Body of pancreas (tissue), 4 donors: ENCODE measurements at regions not wholly inside any gene's neighbourhood (a gene's known extent, or its start where the extent isn't known, plus 50 kb on each side); places are given as distances from the start of the nearest gene placed in this dataset.

Source experiments
- POLR2A ChIP-seq, 3 donors: fragments of 450-650 bp; IDR thresholded peaks; one replicate each; pipeline ENCODE4 v1.6.1; 2016; ENCODE audit warnings: antibody characterized with exemption in 3 of 3, mild to moderate bottlenecking in 2 of 3
- TF ChIP-seq, protein P1 (sequence below), 7 experiments: fragments of 450-650 bp in 4 of 7; fragments of 200-600 bp in 3 of 7; sonication (generic) in 3 of 7; IDR thresholded peaks; one replicate each; pipeline ENCODE4 v1.5.1; 2016 to 2019; ENCODE audit warnings: antibody characterized with exemption in 7 of 7

DNA sequence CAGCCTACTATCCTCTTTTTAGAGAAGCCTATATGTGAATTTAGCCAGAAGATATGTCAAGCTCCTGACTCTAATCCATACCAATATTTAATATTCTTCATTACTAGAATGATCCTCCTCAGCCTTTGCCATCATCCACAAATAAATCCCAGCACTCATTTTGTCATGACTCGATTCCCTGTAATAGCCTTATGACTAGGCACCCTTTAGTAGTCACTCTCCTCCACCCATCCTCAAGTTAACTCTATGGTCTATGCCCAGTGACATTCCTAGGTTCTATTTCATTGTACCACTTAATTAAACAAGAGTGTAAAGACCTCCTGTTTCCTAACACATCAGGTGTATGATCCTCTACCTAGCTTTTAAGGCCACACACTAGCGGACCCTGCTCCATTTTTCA is 450.4 kb upstream of the CITED2 start:
- TF ChIP-seq, protein P1, sequence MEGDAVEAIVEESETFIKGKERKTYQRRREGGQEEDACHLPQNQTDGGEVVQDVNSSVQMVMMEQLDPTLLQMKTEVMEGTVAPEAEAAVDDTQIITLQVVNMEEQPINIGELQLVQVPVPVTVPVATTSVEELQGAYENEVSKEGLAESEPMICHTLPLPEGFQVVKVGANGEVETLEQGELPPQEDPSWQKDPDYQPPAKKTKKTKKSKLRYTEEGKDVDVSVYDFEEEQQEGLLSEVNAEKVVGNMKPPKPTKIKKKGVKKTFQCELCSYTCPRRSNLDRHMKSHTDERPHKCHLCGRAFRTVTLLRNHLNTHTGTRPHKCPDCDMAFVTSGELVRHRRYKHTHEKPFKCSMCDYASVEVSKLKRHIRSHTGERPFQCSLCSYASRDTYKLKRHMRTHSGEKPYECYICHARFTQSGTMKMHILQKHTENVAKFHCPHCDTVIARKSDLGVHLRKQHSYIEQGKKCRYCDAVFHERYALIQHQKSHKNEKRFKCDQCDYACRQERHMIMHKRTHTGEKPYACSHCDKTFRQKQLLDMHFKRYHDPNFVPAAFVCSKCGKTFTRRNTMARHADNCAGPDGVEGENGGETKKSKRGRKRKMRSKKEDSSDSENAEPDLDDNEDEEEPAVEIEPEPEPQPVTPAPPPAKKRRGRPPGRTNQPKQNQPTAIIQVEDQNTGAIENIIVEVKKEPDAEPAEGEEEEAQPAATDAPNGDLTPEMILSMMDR (IDR thresholded peaks at IDR 0.05), result no peak
- no peak for TF ChIP-seq POLR2A (IDR thresholded peaks at IDR 0.05)
